ENCODE measurements at regions not wholly inside any gene's neighbourhood (a gene's known extent, or its start where the extent isn't known, plus 50 kb on each side); places are given as distances from the start of the nearest gene placed in this dataset.

DNA sequence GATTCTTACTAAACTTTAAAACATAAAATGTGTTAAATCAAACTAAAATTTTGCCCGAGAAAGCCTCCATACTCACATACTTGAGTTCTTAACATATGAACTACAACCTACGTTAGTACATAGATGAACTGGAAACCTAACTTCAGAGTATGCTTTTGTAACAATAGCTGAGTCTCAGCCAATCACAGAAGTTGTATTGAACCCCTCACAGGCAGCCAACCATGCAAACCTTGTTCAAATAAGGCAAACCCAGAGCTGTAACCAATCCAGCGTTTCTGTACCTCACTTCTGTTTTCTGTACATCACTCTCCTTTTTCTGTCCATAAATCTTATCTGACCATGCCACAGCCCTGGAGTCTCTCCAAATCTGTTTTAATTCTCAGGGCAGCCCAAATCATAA lies 157.3 kb upstream of the COL1A2 start:
- TF ChIP-seq, protein P1, sequence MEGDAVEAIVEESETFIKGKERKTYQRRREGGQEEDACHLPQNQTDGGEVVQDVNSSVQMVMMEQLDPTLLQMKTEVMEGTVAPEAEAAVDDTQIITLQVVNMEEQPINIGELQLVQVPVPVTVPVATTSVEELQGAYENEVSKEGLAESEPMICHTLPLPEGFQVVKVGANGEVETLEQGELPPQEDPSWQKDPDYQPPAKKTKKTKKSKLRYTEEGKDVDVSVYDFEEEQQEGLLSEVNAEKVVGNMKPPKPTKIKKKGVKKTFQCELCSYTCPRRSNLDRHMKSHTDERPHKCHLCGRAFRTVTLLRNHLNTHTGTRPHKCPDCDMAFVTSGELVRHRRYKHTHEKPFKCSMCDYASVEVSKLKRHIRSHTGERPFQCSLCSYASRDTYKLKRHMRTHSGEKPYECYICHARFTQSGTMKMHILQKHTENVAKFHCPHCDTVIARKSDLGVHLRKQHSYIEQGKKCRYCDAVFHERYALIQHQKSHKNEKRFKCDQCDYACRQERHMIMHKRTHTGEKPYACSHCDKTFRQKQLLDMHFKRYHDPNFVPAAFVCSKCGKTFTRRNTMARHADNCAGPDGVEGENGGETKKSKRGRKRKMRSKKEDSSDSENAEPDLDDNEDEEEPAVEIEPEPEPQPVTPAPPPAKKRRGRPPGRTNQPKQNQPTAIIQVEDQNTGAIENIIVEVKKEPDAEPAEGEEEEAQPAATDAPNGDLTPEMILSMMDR (conservative IDR thresholded peaks at IDR 0.05; ENCODE audit: low read depth in 2 of 2), result no peak
- no peak for TF ChIP-seq ZNF331 (CRISPR knock-in tag; IDR thresholded peaks at IDR 0.05; ENCODE audit: low read depth)
- TF ChIP-seq, protein P2, sequence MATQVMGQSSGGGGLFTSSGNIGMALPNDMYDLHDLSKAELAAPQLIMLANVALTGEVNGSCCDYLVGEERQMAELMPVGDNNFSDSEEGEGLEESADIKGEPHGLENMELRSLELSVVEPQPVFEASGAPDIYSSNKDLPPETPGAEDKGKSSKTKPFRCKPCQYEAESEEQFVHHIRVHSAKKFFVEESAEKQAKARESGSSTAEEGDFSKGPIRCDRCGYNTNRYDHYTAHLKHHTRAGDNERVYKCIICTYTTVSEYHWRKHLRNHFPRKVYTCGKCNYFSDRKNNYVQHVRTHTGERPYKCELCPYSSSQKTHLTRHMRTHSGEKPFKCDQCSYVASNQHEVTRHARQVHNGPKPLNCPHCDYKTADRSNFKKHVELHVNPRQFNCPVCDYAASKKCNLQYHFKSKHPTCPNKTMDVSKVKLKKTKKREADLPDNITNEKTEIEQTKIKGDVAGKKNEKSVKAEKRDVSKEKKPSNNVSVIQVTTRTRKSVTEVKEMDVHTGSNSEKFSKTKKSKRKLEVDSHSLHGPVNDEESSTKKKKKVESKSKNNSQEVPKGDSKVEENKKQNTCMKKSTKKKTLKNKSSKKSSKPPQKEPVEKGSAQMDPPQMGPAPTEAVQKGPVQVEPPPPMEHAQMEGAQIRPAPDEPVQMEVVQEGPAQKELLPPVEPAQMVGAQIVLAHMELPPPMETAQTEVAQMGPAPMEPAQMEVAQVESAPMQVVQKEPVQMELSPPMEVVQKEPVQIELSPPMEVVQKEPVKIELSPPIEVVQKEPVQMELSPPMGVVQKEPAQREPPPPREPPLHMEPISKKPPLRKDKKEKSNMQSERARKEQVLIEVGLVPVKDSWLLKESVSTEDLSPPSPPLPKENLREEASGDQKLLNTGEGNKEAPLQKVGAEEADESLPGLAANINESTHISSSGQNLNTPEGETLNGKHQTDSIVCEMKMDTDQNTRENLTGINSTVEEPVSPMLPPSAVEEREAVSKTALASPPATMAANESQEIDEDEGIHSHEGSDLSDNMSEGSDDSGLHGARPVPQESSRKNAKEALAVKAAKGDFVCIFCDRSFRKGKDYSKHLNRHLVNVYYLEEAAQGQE (IDR thresholded peaks at IDR 0.05; ENCODE audit: unreplicated experiment), result no peak
- TF ChIP-seq, protein P3, sequence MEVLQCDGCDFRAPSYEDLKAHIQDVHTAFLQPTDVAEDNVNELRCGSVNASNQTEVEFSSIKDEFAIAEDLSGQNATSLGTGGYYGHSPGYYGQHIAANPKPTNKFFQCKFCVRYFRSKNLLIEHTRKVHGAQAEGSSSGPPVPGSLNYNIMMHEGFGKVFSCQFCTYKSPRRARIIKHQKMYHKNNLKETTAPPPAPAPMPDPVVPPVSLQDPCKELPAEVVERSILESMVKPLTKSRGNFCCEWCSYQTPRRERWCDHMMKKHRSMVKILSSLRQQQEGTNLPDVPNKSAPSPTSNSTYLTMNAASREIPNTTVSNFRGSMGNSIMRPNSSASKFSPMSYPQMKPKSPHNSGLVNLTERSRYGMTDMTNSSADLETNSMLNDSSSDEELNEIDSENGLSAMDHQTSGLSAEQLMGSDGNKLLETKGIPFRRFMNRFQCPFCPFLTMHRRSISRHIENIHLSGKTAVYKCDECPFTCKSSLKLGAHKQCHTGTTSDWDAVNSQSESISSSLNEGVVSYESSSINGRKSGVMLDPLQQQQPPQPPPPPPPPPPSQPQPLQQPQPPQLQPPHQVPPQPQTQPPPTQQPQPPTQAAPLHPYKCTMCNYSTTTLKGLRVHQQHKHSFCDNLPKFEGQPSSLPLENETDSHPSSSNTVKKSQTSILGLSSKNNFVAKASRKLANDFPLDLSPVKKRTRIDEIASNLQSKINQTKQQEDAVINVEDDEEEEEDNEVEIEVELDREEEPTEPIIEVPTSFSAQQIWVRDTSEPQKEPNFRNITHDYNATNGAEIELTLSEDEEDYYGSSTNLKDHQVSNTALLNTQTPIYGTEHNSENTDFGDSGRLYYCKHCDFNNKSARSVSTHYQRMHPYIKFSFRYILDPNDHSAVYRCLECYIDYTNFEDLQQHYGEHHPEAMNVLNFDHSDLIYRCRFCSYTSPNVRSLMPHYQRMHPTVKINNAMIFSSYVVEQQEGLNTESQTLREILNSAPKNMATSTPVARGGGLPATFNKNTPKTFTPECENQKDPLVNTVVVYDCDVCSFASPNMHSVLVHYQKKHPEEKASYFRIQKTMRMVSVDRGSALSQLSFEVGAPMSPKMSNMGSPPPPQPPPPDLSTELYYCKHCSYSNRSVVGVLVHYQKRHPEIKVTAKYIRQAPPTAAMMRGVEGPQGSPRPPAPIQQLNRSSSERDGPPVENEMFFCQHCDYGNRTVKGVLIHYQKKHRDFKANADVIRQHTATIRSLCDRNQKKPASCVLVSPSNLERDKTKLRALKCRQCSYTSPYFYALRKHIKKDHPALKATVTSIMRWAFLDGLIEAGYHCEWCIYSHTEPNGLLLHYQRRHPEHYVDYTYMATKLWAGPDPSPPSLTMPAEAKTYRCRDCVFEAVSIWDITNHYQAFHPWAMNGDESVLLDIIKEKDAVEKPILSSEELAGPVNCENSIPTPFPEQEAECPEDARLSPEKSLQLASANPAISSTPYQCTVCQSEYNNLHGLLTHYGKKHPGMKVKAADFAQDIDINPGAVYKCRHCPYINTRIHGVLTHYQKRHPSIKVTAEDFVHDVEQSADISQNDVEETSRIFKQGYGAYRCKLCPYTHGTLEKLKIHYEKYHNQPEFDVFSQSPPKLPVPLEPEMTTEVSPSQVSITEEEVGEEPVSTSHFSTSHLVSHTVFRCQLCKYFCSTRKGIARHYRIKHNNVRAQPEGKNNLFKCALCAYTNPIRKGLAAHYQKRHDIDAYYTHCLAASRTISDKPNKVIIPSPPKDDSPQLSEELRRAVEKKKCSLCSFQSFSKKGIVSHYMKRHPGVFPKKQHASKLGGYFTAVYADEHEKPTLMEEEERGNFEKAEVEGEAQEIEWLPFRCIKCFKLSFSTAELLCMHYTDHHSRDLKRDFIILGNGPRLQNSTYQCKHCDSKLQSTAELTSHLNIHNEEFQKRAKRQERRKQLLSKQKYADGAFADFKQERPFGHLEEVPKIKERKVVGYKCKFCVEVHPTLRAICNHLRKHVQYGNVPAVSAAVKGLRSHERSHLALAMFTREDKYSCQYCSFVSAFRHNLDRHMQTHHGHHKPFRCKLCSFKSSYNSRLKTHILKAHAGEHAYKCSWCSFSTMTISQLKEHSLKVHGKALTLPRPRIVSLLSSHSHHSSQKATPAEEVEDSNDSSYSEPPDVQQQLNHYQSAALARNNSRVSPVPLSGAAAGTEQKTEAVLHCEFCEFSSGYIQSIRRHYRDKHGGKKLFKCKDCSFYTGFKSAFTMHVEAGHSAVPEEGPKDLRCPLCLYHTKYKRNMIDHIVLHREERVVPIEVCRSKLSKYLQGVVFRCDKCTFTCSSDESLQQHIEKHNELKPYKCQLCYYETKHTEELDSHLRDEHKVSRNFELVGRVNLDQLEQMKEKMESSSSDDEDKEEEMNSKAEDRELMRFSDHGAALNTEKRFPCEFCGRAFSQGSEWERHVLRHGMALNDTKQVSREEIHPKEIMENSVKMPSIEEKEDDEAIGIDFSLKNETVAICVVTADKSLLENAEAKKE (CRISPR knock-in tag; IDR thresholded peaks at IDR 0.05), result no peak
- TF ChIP-seq, protein P4, sequence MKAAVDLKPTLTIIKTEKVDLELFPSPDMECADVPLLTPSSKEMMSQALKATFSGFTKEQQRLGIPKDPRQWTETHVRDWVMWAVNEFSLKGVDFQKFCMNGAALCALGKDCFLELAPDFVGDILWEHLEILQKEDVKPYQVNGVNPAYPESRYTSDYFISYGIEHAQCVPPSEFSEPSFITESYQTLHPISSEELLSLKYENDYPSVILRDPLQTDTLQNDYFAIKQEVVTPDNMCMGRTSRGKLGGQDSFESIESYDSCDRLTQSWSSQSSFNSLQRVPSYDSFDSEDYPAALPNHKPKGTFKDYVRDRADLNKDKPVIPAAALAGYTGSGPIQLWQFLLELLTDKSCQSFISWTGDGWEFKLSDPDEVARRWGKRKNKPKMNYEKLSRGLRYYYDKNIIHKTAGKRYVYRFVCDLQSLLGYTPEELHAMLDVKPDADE (IDR thresholded peaks at IDR 0.05), result no peak
- no peak for TF ChIP-seq STAT1 (IDR thresholded peaks at IDR 0.05; ENCODE audit: unreplicated experiment)
- no peak for TF ChIP-seq EZH2phosphoT487 (IDR thresholded peaks at IDR 0.05; ENCODE audit: unreplicated experiment)
- no peak for TF ChIP-seq ZNF114 (CRISPR knock-in tag; IDR thresholded peaks at IDR 0.05)
- TF ChIP-seq JUNB (IDR thresholded peaks at IDR 0.05; ENCODE audit: unreplicated experiment), result no peak
- Histone ChIP-seq H3K27ac (ENCODE audit: low read depth) (no peak overlapping the region), H3K9me2 (ENCODE audit: insufficient read depth) (no peaks in the 10 kb centered on the region), H3K36me3 (ENCODE audit: insufficient read depth) (no peaks in the 10 kb centered on the region), H3F3A (replicated peaks; ENCODE audit: low read depth) (no peaks in the 10 kb centered on the region), H2AFZ (no peak overlapping the region), H3K27me3 (ENCODE audit: insufficient read depth) (peaks cover 50% of the 10 kb centered on the region), H3K4me3 (no peak overlapping the region), H3K4me2 (no peak overlapping the region), H3K4me1 (ENCODE audit: insufficient read depth) (0 out of 2 replicates have a peak, but pooled peaks cover 3% of the 10 kb centered on the region), H4K20me1 (replicated peaks; ENCODE audit: insufficient read depth) (no peaks in the 10 kb centered on the region), H3K79me2 (replicated peaks; ENCODE audit: insufficient read depth) (no peaks in the 10 kb centered on the region)
- no peak for DNase-seq (ENCODE audit: low spot score)
- no peaks in the 10 kb centered on the region for H3K9me3 Mint-ChIP-seq
- no peak overlapping the region for H3K27ac Mint-ChIP-seq
- no peak overlapping the region for H3K4me3 Mint-ChIP-seq
- peaks cover 7% of the 10 kb centered on the region for H3K4me1 Mint-ChIP-seq
- no peaks in the 10 kb centered on the region for H3K36me3 Mint-ChIP-seq (ENCODE audit: low read depth)
- peak; percentile 57 for ATAC-seq
- H3K27me3 Mint-ChIP-seq (ENCODE audit: insufficient read depth, low read depth, poor library complexity), result peaks cover 71% of the 10 kb centered on the region
